HL-60 (cell line): ENCODE measurements at regions not wholly inside any gene's neighbourhood (a gene's known extent, or its start where the extent isn't known, plus 50 kb on each side); places are given as distances from the start of the nearest gene placed in this dataset.

Experiments used
- DNase-seq, 2 experiments: peaks; one replicate each; pipeline ENCODE4 v3.0.0-alpha.2; 2010 to 2020; ENCODE audit warnings: low read depth in 1 of 2, low spot score in 1 of 2
- H3K27ac ChIP-seq: fragments of 250-450 bp; sonication (Bioruptor Pico); replicated peaks from 2 replicates; pipeline ENCODE4 v1.5.1; 2020; ENCODE audit warnings: mild to moderate bottlenecking, moderate library complexity
- H3K27me3 ChIP-seq: fragments of 250-450 bp; sonication (Bioruptor Pico); 2 replicates; pipeline ENCODE4 v1.5.1; 2021; ENCODE audit warnings: mild to moderate bottlenecking, moderate library complexity; ENCODE audit not compliant: insufficient read depth, poor library complexity, severe bottlenecking
- H3K4me3 ChIP-seq: replicated peaks from 2 replicates; pipeline ENCODE4 v1.5.1; 2011; ENCODE audit warnings: mild to moderate bottlenecking, control low read depth, low read length; ENCODE audit not compliant: insufficient read depth
- CTCF ChIP-seq: IDR thresholded peaks from one replicate; pipeline ENCODE4 v1.5.1; 2011; ENCODE audit warnings: low read length, control low read depth, inconsistent platforms; ENCODE audit not compliant: insufficient read depth
- GABPA ChIP-seq: IDR thresholded peaks from 2 replicates; pipeline ENCODE4 v1.6.1; 2012; ENCODE audit warnings: low read depth
- POLR2AphosphoS5 ChIP-seq: IDR thresholded peaks from 2 replicates; pipeline ENCODE4 v1.6.1; 2012; ENCODE audit warnings: low read depth
- REST ChIP-seq: IDR thresholded peaks from 2 replicates; pipeline ENCODE4 v1.6.1; 2012; ENCODE audit warnings: low read depth; ENCODE audit not compliant: insufficient replicate concordance
- SPI1 ChIP-seq: IDR thresholded peaks from 2 replicates; pipeline ENCODE4 v1.6.1; 2012; ENCODE audit warnings: low read depth, mild to moderate bottlenecking, borderline replicate concordance

- Histone ChIP-seq H3K27ac (no peak overlapping the region), H3K27me3 (peaks cover 21% of the 10 kb centered on the region), H3K4me3 (no peak overlapping the region)
- no peak for DNase-seq
- TF ChIP-seq REST (no peak), GABPA (no peak), SPI1 (no peak), POLR2AphosphoS5 (no peak), CTCF (no peak)
Observed at GRCh38 chr18:39840406-39840805, 2114.6 kb upstream of the PIK3C3 start.

GRCh38 chr18:39839782-39840181 lies 2115.3 kb upstream of the PIK3C3 start:
- DNase-seq, result no peak
- peaks cover 21% of the 10 kb centered on the region for H3K27me3 ChIP-seq

GRCh38 chr18:39838831-39839230 lies 2116.2 kb upstream of the PIK3C3 start:
- no peak for DNase-seq
- TF ChIP-seq CTCF, result no peak
- TF ChIP-seq SPI1, result no peak
- no peak for TF ChIP-seq REST
- no peak for TF ChIP-seq GABPA
- no peak for TF ChIP-seq POLR2AphosphoS5
- peaks cover 21% of the 10 kb centered on the region for H3K27me3 ChIP-seq
- H3K27ac ChIP-seq, result no peak overlapping the region
- no peak overlapping the region for H3K4me3 ChIP-seq

More at GRCh38 chr18:39839782-39840181, 2115.3 kb upstream of the PIK3C3 start:
- TF ChIP-seq GABPA, result no peak
- no peak for TF ChIP-seq CTCF
- no peak for TF ChIP-seq POLR2AphosphoS5
- no peak for TF ChIP-seq REST
- TF ChIP-seq SPI1, result no peak
- Histone ChIP-seq H3K27ac (no peak overlapping the region), H3K4me3 (no peak overlapping the region)
